ENCODE measurements at regions not wholly inside any gene's neighbourhood (a gene's known extent, or its start where the extent isn't known, plus 50 kb on each side); places are given as distances from the start of the nearest gene placed in this dataset.

DNA sequence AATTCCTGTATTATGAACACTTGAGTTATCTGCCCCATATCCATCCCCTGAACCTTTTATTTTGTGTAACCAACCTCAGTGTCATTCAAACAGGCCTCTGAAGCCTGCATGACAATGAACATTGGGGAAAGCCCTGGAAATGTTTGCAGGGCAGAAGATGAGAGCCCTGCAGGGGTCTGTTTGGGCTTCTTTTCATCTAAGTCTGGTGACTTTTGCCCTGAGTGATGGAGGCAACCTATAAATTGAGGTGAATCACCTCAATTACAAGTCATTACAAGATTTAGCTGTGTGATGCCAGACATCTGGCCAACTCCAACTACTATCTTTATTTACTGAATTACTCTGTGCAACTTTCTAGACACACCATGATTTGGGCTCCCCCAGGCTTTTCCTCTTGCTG, 189.2 kb downstream of the MAF start:
- no peaks in the 10 kb centered on the region for H3K27me3 ChIP-seq (ENCODE audit: insufficient read depth, low read depth, low read length)

GRCh38 chr16:79409978-79410377, 190.6 kb downstream of the MAF start:
- no peak for TF ChIP-seq CTCF (IDR thresholded peaks at IDR 0.05; ENCODE audit: poor library complexity, severe bottlenecking)
- TF ChIP-seq SMC3 (conservative IDR thresholded peaks at IDR 0.05; ENCODE audit: poor library complexity) = no peak
- no peak for TF ChIP-seq MXI1 (conservative IDR thresholded peaks at IDR 0.05; ENCODE audit: poor library complexity, severe bottlenecking)
- TF ChIP-seq REST (IDR thresholded peaks at IDR 0.05; ENCODE audit: borderline replicate concordance) = no peak
- TF ChIP-seq TAF1 (IDR thresholded peaks at IDR 0.05; ENCODE audit: low read depth) = no peak
- Histone ChIP-seq H3K9me3 (ENCODE audit: low read length) (no peaks in the 10 kb centered on the region), H2AFZ (ENCODE audit: low read depth, low read length) (no peak overlapping the region), H3K36me3 (ENCODE audit: insufficient read depth, low read length) (no peaks in the 10 kb centered on the region), H3K4me2 (ENCODE audit: low read length) (no peak overlapping the region), H3K79me2 (replicated peaks; ENCODE audit: insufficient read depth, low read length) (no peaks in the 10 kb centered on the region), H3K9ac (ENCODE audit: low read length) (no peak overlapping the region), H3K4me3 (ENCODE audit: low read length) (no peak overlapping the region), H3K9me2 (ENCODE audit: insufficient read depth, low read length) (no peaks in the 10 kb centered on the region), H3K27ac (ENCODE audit: low read length) (no peak overlapping the region), H3K27me3 (ENCODE audit: insufficient read depth, low read depth, low read length) (no peaks in the 10 kb centered on the region), H3F3A (ENCODE audit: insufficient read depth, low read length, poor library complexity, severe bottlenecking) (no peaks in the 10 kb centered on the region), H4K20me1 (ENCODE audit: insufficient read depth) (no peaks in the 10 kb centered on the region)

More for the DNA sequence above, 189.2 kb downstream of the MAF start:
- no peak overlapping the region for H3K4me2 ChIP-seq (ENCODE audit: low read length)
- no peak overlapping the region for H3K27ac ChIP-seq (ENCODE audit: low read length)
- H4K20me1 ChIP-seq (ENCODE audit: insufficient read depth) = no peaks in the 10 kb centered on the region
- H3K9me2 ChIP-seq (ENCODE audit: insufficient read depth, low read length) = no peaks in the 10 kb centered on the region
- no peaks in the 10 kb centered on the region for H3K36me3 ChIP-seq (ENCODE audit: insufficient read depth, low read length)
- no peaks in the 10 kb centered on the region for H3K79me2 ChIP-seq (replicated peaks; ENCODE audit: insufficient read depth, low read length)
- no peak overlapping the region for H3K4me3 ChIP-seq (ENCODE audit: low read length)
- H3K9ac ChIP-seq (ENCODE audit: low read length) = no peak overlapping the region
- no peak overlapping the region for H2AFZ ChIP-seq (ENCODE audit: low read depth, low read length)
- H3K9me3 ChIP-seq (ENCODE audit: low read length) = no peaks in the 10 kb centered on the region
- TF ChIP-seq POLR2AphosphoS5 (IDR thresholded peaks at IDR 0.05) (no peak), EP300 (conservative IDR thresholded peaks at IDR 0.05; ENCODE audit: poor library complexity, severe bottlenecking) (no peak), SMC3 (conservative IDR thresholded peaks at IDR 0.05; ENCODE audit: poor library complexity) (no peak), REST (IDR thresholded peaks at IDR 0.05; ENCODE audit: borderline replicate concordance) (no peak), EZH2 (IDR thresholded peaks at IDR 0.05; ENCODE audit: borderline replicate concordance, insufficient read depth, low read length, poor library complexity, severe bottlenecking) (no peak), CTCF (IDR thresholded peaks at IDR 0.05; ENCODE audit: poor library complexity, severe bottlenecking) (no peak), MXI1 (conservative IDR thresholded peaks at IDR 0.05; ENCODE audit: poor library complexity, severe bottlenecking) (no peak), TAF1 (IDR thresholded peaks at IDR 0.05; ENCODE audit: low read depth) (no peak), RAD21 (conservative IDR thresholded peaks at IDR 0.05) (no peak)
- H3F3A ChIP-seq (ENCODE audit: insufficient read depth, low read length, poor library complexity, severe bottlenecking) = no peaks in the 10 kb centered on the region

All from neural cell (in vitro differentiated cells).